H9 (cell line): ENCODE measurements at regions not wholly inside any gene's neighbourhood (a gene's known extent, or its start where the extent isn't known, plus 50 kb on each side); places are given as distances from the start of the nearest gene placed in this dataset.

Experiments
- DNase-seq: peaks from one replicate; pipeline ENCODE4 v3.0.0-alpha.2; 2017
- H2AFZ ChIP-seq: one replicate; pipeline ENCODE4 v1.6.1; 2013; ENCODE audit warnings: mild to moderate bottlenecking, low read length, control low read depth, moderate library complexity
- H2AK5ac ChIP-seq: 2 replicates; pipeline ENCODE4 v1.6.1; 2013; ENCODE audit warnings: low read length, control low read depth, mixed read lengths; ENCODE audit not compliant: insufficient read length
- H2BK120ac ChIP-seq: one replicate; pipeline ENCODE4 v1.6.1; 2013; ENCODE audit warnings: low read depth, mild to moderate bottlenecking, low read length, control low read depth, inconsistent platforms; ENCODE audit not compliant: poor library complexity, severe bottlenecking
- H2BK12ac ChIP-seq: 2 replicates; pipeline ENCODE4 v1.6.1; 2013; ENCODE audit warnings: low read length, control low read depth, mixed read lengths, low read depth; ENCODE audit not compliant: insufficient read length
- H2BK15ac ChIP-seq: 2 replicates; pipeline ENCODE4 v1.6.1; 2013; ENCODE audit warnings: low read depth, low read length, control low read depth
- H2BK20ac ChIP-seq: one replicate; pipeline ENCODE4 v1.6.1; 2013; ENCODE audit warnings: low read depth, mild to moderate bottlenecking, low read length, control low read depth, inconsistent platforms; ENCODE audit not compliant: poor library complexity, severe bottlenecking
- H2BK5ac ChIP-seq: 2 replicates; pipeline ENCODE4 v1.6.1; 2013; ENCODE audit warnings: low read length, control low read depth, mixed read lengths; ENCODE audit not compliant: insufficient read length
- H3K14ac ChIP-seq: 2 replicates; pipeline ENCODE4 v1.6.1; 2013; ENCODE audit warnings: low read length, control low read depth; ENCODE audit not compliant: insufficient read depth
- H3K18ac ChIP-seq: 2 replicates; pipeline ENCODE4 v1.6.1; 2013; ENCODE audit warnings: low read depth, mild to moderate bottlenecking, mixed read lengths, low read length, control low read depth; ENCODE audit not compliant: insufficient read length
- H3K23ac ChIP-seq: 2 replicates; pipeline ENCODE4 v1.6.1; 2013; ENCODE audit warnings: low read length, control low read depth, mixed read lengths, low read depth; ENCODE audit not compliant: insufficient read length
- H3K23me2 ChIP-seq: 2 replicates; pipeline ENCODE4 v1.6.1; 2013; ENCODE audit warnings: low read depth, mild to moderate bottlenecking, mixed read lengths, low read length, control low read depth; ENCODE audit not compliant: insufficient read length, poor library complexity, severe bottlenecking
- H3K27ac ChIP-seq: 2 replicates; pipeline ENCODE4 v1.5.1; 2013; ENCODE audit warnings: low read length, control low read depth, mixed read lengths, low read depth; ENCODE audit not compliant: insufficient read length
- H3K27me3 ChIP-seq: 2 replicates; pipeline ENCODE4 v1.6.1; 2013; ENCODE audit warnings: low read length, control low read depth, inconsistent platforms; ENCODE audit not compliant: insufficient read depth
- H3K4ac ChIP-seq: 2 replicates; pipeline ENCODE4 v1.6.1; 2013; ENCODE audit warnings: low read depth, mild to moderate bottlenecking, control low read depth, inconsistent platforms, low read length, moderate library complexity
- H3K4me1 ChIP-seq: 2 replicates; pipeline ENCODE4 v1.6.1; 2013; ENCODE audit warnings: low read length, control low read depth, inconsistent platforms; ENCODE audit not compliant: insufficient read depth
- H3K4me2 ChIP-seq: 2 replicates; pipeline ENCODE4 v1.6.1; 2013; ENCODE audit warnings: low read length, control low read depth, mixed read lengths; ENCODE audit not compliant: insufficient read length, insufficient read depth
- H3K56ac ChIP-seq: 2 replicates; pipeline ENCODE4 v1.6.1; 2013; ENCODE audit warnings: low read depth, mild to moderate bottlenecking, mixed read lengths, low read length, control low read depth; ENCODE audit not compliant: insufficient read length
- H3K79me1 ChIP-seq: 2 replicates; pipeline ENCODE4 v1.6.1; 2013; ENCODE audit warnings: low read depth, mild to moderate bottlenecking, moderate library complexity, low read length, control low read depth, inconsistent platforms; ENCODE audit not compliant: insufficient read depth, poor library complexity, severe bottlenecking
- H3K79me2 ChIP-seq: 2 replicates; pipeline ENCODE4 v1.6.1; 2013; ENCODE audit warnings: low read length, control low read depth, inconsistent platforms; ENCODE audit not compliant: insufficient read depth
- H3K9ac ChIP-seq: 2 replicates; pipeline ENCODE4 v1.6.1; 2013; ENCODE audit warnings: low read length, control low read depth, mixed read lengths; ENCODE audit not compliant: insufficient read length; ENCODE audit errors: extremely low read depth
- H3K9me3 ChIP-seq: one replicate; pipeline ENCODE4 v1.6.1; 2013; ENCODE audit warnings: low read depth, low read length, inconsistent platforms; ENCODE audit not compliant: control insufficient read depth
- H3T11ph ChIP-seq: one replicate; pipeline ENCODE4 v1.6.1; 2013; ENCODE audit warnings: mild to moderate bottlenecking, low read length, control low read depth, inconsistent platforms
- H4K20me1 ChIP-seq: one replicate; pipeline ENCODE4 v1.6.1; 2013; ENCODE audit not compliant: control insufficient read depth, insufficient read length, insufficient read depth
- H4K5ac ChIP-seq: 2 replicates; pipeline ENCODE4 v1.6.1; 2013; ENCODE audit warnings: low read depth, mild to moderate bottlenecking, mixed read lengths, low read length, control low read depth; ENCODE audit not compliant: insufficient read length
- H4K8ac ChIP-seq: replicated peaks from 2 replicates; pipeline ENCODE4 v1.6.1; 2013; ENCODE audit warnings: low read length, control low read depth, mixed read lengths, low read depth; ENCODE audit not compliant: insufficient read length
- H4K91ac ChIP-seq: 2 replicates; pipeline ENCODE4 v1.6.1; 2013; ENCODE audit warnings: low read depth, mild to moderate bottlenecking, moderate library complexity, mixed read lengths, low read length, control low read depth; ENCODE audit not compliant: insufficient read length
- H3K27ac Mint-ChIP-seq, 3 experiments: 2 replicates in 2 of 3; 3 replicates in 1 of 3; pipeline ENCODE4 v1.8.0; 2020 to 2021; ENCODE audit warnings: mixed read lengths in 3 of 3, mild to moderate bottlenecking in 1 of 3, moderate library complexity in 1 of 3
- H3K27me3 Mint-ChIP-seq: 2 replicates; pipeline ENCODE4 v1.8.0; 2021; ENCODE audit warnings: low read depth, mild to moderate bottlenecking, moderate library complexity, mixed read lengths
- H3K36me3 Mint-ChIP-seq, 3 experiments: 2 replicates in 2 of 3; 3 replicates in 1 of 3; pipeline ENCODE4 v1.8.0; 2020 to 2021; ENCODE audit warnings: low read depth in 3 of 3, mixed read lengths in 3 of 3; ENCODE audit not compliant: insufficient read depth in 1 of 3
- H3K4me1 Mint-ChIP-seq, 2 experiments: 2 replicates each; pipeline ENCODE4 v1.8.0; 2020; ENCODE audit warnings: mixed read lengths in 2 of 2
- H3K4me3 Mint-ChIP-seq, 2 experiments: 2 replicates in 1 of 2; 3 replicates in 1 of 2; pipeline ENCODE4 v1.8.0; 2020 to 2021; ENCODE audit warnings: mild to moderate bottlenecking in 2 of 2, mixed read lengths in 2 of 2, moderate library complexity in 1 of 2
- H3K9me3 Mint-ChIP-seq, 2 experiments: 2 replicates in 1 of 2; 3 replicates in 1 of 2; pipeline ENCODE4 v1.8.0; 2020; ENCODE audit warnings: mild to moderate bottlenecking in 2 of 2, mixed read lengths in 2 of 2, moderate library complexity in 1 of 2
- WGBS: extraction: QIAGEN DNeasy Blood & Tissue Kit; methylation state at CpG from one replicate; pipeline ENCODE4 v1.1.7; 2013; ENCODE audit warnings: missing lambda C conversion rate, low lambda C conversion rate, mixed read lengths; ENCODE audit not compliant: insufficient read length; ENCODE audit errors: extremely low coverage; 5-methylcytosine and 5-hydroxymethylcytosine counted together
- TF ChIP-seq, protein P1 (sequence below): fragments of 200-600 bp; sonication (generic); conservative IDR thresholded peaks from 3 replicates; pipeline ENCODE4 v1.8.0; 2021; ENCODE audit warnings: antibody characterized with exemption, mild to moderate bottlenecking

GRCh38 chr4:1530356-1530755, 124.1 kb upstream of the NKX1-1 start:
- Histone ChIP-seq H2AK5ac (no peak overlapping the region), H4K8ac (no peak overlapping the region), H2BK120ac (no peak overlapping the region), H3T11ph (no peak overlapping the region), H4K20me1 (no peaks in the 10 kb centered on the region), H3K79me1 (no peaks in the 10 kb centered on the region), H2BK12ac (no peak overlapping the region), H3K14ac (no peak overlapping the region), H2BK15ac (no peak overlapping the region), H3K4me2 (no peak overlapping the region), H4K5ac (no peak overlapping the region), H3K27me3 (no peaks in the 10 kb centered on the region; the same call in 1 of the 2 replicates), H3K4ac (no peak overlapping the region), H3K18ac (no peak overlapping the region), H3K9me3 (no peaks in the 10 kb centered on the region), H4K91ac (no peak overlapping the region), H3K23me2 (no peaks in the 10 kb centered on the region), H3K4me1 (no peaks in the 10 kb centered on the region), H3K56ac (no peak overlapping the region), H3K9ac (no peak overlapping the region), H3K27ac (no peak overlapping the region), H3K23ac (no peak overlapping the region), H3K79me2 (no peaks in the 10 kb centered on the region), H2BK5ac (no peak overlapping the region), H2BK20ac (no peak overlapping the region), H2AFZ (no peak overlapping the region)
- Mint-ChIP-seq H3K4me1 (no peaks in the 10 kb centered on the region), H3K4me3 (no peak overlapping the region), H3K9me3 (peaks cover 2 to 5% of the 10 kb centered on the region in 2 experiments; a peak in 4 of 5 replicates), H3K27me3 (peaks cover 47% of the 10 kb centered on the region), H3K27ac (no peak overlapping the region; a peak in 1 of 7 replicates), H3K36me3 (no peaks in the 10 kb centered on the region)
- DNase-seq = no peak
- TF ChIP-seq, protein P1, sequence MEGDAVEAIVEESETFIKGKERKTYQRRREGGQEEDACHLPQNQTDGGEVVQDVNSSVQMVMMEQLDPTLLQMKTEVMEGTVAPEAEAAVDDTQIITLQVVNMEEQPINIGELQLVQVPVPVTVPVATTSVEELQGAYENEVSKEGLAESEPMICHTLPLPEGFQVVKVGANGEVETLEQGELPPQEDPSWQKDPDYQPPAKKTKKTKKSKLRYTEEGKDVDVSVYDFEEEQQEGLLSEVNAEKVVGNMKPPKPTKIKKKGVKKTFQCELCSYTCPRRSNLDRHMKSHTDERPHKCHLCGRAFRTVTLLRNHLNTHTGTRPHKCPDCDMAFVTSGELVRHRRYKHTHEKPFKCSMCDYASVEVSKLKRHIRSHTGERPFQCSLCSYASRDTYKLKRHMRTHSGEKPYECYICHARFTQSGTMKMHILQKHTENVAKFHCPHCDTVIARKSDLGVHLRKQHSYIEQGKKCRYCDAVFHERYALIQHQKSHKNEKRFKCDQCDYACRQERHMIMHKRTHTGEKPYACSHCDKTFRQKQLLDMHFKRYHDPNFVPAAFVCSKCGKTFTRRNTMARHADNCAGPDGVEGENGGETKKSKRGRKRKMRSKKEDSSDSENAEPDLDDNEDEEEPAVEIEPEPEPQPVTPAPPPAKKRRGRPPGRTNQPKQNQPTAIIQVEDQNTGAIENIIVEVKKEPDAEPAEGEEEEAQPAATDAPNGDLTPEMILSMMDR = no peak
- no CpG with 5 or more reads among the region's 13 CpGs for WGBS
